HG03432 (cell line): ENCODE measurements at regions not wholly inside any gene's neighbourhood (a gene's known extent, or its start where the extent isn't known, plus 50 kb on each side); places are given as distances from the start of the nearest gene placed in this dataset.
"Not testable (repeated sequence)": the region's sequence is repeated elsewhere in the genome, so short reads cannot be mapped to it uniquely, and the experiment has no call there.

ENCODE experiments used
- ATAC-seq: cut with Tn5 transposase; IDR thresholded peaks from one replicate; pipeline ENCODE4 v1.9.1; 2021; ENCODE audit warnings: mild to moderate bottlenecking, moderate library complexity; ENCODE audit not compliant: unreplicated experiment

DNA sequence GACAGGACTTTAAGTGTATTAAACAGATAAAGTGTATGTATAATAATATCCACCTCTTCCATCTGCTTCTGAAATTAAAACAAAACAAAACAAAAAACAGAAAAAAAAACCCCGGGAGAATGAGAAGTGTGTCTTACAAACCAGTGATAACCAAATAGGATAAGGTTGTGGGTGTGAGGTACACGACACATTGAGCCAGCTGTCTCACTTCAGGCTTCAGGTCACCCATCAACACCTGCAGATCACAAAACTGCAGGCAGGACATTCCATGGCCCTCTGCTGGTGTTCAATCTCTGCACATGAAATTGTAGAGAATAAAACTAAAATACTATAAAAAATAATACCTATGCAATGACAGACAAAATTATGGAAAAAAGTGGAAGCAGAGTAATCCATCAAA lies 339.9 kb downstream of the SFMBT2 start:
- ATAC-seq, result no peak

DNA sequence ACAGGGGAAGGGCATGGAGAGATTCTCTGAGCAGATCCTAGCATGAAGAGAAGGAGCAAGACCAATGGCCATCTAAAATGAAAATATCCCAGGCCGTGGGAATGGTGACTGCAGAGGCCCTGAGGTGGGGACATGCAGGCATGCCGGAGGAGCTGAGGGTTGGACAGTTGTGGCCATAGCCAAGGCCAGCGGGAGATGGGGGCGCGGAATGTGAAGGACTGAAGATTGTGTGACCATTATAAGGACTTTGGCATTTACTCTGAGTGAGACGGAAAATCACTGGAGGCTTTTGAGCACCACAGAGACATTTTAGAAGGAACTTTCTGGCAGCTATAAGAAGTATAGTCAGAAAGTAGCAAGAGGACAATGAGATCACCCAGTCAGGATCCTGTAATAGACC lies 341.1 kb downstream of the SFMBT2 start:
- no peak for ATAC-seq

DNA sequence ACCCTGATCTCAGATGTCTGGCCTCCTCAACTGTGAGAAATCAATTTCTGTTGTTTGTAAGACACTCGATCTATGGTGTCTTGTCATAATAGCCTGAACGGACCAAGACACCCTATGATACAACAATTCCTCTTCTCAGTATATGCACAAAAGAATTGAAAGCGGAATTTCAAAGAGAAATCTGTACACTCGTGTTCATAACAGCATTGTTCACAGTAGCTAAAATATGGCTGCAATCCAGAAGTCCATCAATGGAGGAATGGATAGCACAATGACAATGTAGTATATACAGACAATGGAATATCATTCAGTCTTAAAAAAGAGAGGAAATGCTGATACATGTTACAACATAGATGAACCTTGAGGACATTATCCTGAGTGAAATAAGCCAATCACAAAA lies 354.6 kb downstream of the SFMBT2 start:
- no peak for ATAC-seq

DNA sequence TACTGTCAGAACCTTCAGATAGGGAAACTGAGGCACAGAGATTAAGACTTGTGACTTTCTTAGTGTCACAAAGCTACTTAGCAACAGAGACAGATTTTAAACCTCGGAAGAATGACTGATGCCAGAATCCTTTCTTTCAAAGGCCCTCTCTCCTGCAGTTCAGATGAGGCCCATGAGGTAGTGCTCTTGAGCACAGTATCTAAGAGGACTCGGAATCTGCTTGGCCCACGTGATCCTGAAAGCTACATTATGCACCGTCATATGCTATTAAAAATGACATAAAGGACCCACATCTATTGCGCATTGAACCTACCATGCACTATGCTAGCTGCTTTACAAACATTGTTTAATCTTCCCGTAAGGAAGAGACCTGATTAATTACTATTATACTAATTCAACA lies 355.9 kb downstream of the SFMBT2 start:
- no peak for ATAC-seq

DNA sequence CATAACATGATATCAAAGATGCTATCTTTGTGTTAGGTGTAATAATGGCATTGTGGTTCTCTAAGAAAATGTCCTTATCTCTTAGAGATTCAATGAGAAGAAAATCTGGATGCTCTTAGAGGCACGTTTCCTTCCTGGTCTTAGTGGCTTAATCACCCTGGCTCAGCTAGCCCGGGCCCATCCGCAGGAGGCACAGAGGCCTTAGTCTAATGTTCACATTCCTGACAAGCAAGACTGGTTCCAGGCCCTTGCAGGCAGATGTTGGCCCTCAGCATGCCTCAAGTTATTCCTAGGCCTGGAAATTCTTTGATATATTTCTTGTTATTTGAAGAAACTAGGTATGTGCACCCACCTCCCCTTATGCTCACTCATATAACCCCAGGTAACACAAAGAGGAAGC lies 357.6 kb downstream of the SFMBT2 start:
- ATAC-seq, result no peak

DNA sequence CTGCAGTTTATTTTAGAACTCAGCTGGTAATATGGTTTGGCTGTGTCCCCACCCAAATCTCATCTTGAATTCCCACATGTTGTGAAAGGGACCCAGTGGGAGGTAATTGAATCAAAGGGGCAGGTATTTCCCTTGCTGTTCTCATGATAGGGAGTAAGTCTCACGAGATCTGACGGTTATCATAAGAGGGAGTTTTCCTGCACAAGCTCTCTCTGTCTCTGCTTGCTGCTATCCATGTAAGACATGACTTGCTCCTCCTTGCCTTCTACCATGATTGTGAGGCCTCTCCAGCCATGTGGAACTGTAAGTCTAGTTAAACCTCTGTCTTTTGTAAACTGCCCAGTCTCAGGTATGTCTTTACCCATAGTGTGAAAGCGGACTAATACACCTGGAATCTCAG lies 360.8 kb downstream of the SFMBT2 start:
- ATAC-seq, result not testable (repeated sequence)

DNA sequence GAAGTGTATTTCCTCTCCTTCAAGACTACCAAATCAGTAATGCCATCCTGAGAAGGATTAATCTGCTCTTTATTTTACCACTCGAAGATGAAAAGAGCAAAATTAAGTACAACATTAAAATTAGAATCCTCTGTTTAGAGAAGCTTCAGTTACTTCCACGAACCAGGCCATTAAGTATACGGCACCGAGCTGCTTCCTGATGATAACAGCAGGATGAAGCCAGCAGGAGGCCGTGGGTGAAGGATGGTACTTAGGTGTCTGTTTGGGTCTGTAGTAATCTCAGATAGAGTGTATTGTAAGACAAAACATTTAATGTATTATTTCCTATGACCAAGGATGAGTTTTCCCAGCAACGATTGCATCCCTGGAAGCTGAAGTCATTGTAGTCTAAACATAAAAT lies 362.8 kb downstream of the SFMBT2 start:
- no peak for ATAC-seq

DNA sequence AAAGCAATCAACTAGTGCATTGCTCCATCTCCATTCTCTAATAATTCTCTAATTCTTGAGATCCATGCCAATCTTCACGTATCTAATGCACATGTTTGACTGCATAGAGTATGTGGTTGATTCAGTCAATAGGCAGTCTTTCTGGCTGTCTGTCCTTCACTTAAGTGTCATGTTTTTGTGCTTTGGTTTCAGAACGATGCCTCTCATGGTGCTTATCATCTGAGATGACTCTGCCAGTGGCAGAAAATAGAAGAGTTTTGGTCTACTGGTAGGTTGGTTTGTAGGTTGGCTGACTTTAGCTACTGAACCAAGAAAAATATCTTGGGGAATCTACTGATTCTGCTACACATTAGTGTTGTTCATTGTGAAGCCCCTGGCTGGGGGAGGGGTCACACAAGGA lies 364.2 kb downstream of the SFMBT2 start:
- peak; percentile 75 for ATAC-seq

DNA sequence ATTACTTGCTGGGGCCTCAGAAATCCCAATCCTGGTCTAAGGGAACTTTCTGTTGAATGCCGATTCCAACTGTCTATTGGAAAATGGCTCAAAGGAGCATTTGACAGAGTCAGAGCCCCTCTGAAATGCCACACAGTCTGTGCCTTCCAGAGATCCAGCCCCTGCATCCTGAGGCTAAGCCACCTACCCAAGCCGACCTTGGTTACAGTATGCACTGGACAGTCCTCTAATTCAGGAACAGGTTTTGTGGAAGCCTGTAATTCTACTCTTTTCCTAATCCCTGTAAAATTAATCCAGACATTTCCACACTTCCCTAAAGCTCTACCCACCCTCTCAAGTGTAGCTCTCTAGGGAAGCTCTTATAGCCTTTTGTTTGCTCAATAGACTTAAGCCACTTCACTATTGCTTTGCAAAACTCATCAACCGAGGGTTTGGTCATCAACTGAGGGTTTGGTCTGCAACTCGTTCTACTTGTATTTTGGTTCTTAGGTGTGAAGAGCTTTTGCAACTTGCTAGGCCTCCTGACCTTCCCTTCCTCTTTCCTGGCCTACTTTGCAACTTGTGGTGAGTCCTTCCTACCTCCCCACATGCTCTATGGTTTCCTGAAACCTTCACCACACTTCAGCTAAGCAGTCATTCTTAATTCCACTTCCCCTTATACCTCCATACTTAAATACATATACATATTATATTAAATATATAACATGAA lies 364.8 kb downstream of the SFMBT2 start:
- ATAC-seq, result peak; percentile 87

DNA sequence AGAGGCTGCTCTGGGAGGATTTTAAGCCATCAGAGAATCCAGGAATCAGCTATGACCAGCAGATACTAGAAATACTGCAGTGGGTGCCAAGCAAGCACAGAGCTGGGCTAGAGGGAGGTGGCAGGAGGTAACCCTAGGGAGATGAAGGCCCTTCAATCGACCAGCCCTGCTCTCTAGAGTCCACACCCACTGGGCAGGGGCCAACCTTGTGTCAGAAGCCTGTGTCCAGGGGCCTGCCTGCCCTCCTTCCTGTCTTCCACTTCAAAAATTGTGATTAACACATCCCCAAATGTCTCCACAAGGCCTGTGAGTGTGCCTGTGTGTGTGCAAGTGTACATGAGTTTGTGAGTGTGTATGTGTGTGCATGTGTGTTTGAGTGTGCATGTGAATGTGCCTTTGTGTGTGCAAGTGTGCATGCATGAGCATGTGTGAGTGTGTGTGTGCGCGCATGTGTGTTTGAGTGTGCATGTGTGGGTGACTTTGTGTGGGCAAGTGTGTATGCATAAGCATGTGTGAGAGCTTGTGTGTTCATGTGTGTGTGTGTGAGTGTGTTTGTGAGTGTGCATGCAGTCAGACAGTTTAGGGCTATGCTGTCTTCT lies 367.7 kb downstream of the SFMBT2 start:
- no peak for ATAC-seq

DNA sequence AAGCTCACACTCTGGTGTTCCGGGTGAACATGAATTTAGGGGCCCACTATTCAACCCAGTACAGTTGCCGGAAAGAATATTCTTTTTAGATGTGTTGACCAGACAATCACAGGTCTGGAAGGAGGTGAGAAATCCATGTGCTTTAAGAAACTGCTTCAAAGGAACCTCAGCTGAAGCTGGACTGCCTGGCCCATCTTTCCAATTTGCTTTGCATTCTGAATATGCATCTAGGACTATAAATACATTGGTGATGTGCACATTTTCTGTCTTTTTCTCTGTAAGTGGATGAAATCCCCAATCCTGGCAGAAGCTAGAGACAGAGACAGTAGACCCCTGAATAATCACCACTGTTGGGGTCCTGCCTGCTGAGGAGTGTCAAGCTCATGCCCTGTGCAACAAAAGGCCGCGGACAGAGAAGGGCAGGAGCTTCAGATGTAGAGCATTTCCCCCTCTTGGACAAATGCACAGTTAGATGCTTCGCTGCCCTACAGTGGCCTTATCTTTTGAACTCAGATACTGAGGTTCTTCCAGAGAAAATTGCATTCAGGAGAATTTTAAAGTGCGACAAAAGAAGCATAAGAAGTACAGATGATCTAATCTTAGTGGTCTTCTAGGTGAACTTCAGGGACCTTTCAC lies 368.3 kb downstream of the SFMBT2 start:
- ATAC-seq, result no peak

DNA sequence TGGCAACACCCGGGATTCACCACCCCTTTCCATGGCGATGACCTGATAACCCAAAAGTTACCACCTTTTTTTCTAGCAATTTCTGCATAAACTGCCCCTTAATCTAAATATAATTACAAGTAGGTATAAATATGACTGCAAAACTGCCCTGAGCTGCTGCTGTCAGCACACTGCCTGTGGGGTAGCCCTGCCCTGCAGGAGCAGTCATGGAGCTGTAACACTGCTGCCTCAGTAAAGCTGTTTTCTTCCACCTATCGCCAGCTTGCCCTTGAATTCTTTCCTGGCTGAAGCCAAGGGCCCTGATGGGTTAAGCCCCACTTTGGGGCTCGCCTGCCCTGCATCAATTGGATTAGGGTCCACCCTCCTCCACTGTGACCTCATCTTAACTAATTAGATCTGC lies 368.8 kb downstream of the SFMBT2 start:
- ATAC-seq, result no peak

DNA sequence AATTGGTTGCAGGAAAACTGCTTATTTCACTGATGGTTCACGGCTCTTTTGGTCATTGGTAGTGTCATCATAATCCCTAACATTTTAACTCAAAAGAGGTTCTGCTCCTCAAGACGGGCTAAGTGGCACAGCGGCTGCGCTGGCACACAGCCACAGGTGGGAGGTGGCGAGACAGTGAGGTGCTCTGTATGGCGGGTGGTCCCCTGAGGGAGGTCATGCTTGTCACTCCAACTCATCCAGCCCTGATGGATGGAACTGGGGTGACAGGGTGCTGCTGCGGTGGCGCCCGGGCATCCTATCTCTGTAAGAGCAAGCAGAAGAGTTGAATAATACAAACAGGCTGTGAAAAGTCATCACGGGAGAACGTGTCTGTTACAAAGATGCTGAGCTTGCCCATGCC lies 370.2 kb downstream of the SFMBT2 start:
- ATAC-seq, result no peak

DNA sequence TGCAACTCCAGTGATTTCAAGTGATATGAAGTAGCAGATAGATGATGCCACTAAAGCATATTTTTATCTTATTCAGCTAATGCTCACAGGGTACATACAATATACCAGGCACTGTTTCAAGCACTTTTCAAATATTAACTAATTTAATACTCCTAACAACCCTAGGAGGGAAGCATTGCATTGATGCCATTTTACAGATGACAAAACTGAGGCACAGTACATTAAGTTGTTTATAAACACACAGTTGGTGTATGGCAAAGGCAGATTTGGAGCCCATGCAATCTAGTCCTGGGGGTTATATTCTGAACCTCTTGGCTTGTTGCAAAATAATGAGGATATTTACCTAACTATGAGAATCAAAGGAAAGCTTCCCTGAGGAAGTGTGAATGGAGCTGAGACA lies 371.0 kb downstream of the SFMBT2 start:
- ATAC-seq, result no peak

DNA sequence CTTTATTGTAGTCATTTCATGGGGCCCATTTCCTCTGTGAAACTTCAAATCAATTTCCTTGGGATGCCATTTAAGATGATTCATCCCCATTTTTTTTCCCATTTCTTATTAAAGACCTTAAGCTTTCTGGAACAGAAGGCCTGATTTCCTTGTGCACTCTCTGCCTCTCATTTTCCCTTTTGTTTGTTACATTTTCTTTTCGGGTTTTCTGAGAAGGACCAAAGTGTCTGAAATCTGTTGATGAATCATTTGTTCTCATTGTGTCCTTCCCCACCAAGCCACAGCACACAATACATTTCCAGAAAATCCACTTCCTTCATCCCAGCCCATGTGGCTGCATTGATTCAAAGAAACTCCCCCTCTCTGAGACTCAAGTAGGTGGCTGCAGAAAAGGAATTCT lies 372.4 kb downstream of the SFMBT2 start:
- no peak for ATAC-seq

DNA sequence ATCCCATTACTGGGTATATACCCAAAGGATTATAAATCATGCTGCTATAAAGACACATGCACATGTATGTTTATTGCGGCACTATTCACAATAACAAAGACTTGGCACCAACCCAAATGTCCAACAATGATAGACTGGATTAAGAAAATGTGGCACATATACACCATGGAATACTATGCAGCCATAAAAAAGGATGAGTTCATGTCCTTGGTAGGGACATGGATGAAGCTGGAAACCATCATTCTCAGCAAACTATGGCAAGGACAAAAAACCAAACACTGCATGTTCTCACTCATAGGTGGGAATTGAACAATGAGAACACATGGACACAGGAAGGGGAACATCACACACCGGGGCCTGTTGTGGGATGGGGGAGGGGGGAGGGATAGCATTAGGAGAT lies 373.4 kb downstream of the SFMBT2 start:
- ATAC-seq, result not testable (repeated sequence)

DNA sequence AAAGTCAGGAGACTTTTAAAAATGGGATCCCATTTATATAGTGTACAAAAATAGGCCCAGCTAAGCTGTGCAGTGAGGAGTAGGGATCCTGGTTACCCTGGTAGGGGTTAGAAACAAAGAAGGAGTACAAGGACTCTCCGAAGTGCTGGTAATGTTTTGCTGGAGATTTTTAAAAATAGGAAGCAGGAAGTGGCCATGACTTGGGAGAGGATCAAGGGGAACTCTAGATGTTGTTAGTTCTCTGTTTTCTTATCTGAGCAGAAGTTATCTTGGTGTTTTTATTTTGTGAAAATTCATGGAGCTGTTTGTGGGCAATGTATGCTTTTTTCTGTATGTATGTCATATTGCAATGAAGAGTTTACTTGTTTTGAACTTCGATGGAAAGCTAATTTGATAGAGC lies 373.9 kb downstream of the SFMBT2 start:
- no peak for ATAC-seq

DNA sequence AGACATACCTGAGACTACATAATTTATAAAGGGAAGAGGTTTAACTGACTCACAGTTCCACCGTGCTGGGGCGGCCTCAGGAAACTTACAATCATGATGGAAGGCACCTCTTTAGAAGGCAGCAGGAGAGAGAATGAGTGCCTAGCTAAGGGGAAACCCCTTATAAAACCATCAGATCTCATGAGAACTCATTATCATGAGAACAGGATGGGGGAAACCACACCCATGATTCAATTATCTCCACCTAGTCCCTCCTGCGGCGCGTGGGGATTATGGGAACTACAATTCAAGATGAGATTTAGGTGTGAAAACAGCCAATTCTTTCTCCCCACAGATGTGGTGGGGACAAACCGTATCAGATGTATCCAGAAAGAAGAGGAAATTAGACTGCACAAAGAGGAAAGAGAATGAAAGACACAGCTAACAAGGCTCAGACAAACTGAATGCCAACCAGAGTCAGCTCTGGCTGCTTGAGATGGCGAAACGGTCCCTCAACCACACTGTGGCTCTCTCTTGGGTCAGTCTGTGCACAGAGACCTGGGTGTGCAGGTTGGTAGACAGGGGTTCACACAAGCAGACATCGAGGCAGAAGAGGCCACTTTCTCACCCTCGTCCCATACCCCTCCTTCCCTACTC lies 375.6 kb downstream of the SFMBT2 start:
- ATAC-seq, result no peak

DNA sequence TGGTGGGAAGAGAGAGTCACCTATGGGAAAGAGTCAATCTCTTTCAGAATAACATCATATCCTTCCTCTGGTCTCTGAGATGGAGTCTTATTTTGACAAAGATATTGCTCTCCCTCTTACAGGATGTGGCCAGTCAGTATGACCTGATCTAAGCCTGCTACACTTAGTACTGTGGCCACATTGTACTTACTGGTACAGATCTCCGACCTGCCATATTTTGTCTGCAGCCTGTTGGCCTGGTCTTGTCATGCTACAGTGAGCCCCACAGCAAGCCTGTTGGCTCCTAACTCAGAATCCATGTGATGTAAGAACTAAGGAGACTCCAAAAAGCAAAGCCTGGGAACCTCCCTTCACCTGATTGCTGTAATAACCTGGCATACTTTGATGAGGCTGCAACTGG lies 377.8 kb downstream of the SFMBT2 start:
- ATAC-seq, result no peak

DNA sequence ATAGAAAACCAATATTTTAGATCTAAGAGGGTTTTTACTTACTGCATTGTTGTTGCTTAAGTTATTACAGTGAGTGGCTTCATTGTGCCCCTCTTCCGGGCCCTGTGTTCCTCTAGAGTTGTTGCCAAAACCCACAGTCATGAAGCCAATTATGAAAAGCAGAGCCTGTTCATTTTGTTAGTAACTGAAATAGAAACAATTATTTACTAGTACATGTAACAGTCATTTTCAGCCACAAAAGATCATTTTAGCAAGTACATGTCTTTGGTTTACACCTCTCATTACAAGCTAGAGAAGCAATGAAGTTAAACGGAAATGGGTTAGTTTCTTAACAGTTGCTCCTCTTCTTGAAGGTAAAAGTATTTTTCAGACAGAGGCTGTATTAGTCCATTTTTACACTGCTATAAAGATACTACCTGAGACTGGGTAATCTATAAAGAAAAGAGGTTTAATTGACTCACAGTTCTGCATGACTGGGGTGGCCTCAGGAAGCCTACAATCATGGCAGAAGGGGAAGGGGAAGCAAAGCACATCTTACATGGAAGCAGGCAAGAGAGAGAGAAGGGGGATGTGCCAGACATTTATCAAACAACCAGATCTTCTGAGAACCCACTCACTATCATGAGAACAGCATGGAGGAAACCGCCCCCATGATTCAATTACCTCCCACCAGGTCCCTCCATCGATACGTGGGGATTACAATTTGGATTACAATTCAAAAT lies 380.5 kb downstream of the SFMBT2 start:
- ATAC-seq, result no peak

DNA sequence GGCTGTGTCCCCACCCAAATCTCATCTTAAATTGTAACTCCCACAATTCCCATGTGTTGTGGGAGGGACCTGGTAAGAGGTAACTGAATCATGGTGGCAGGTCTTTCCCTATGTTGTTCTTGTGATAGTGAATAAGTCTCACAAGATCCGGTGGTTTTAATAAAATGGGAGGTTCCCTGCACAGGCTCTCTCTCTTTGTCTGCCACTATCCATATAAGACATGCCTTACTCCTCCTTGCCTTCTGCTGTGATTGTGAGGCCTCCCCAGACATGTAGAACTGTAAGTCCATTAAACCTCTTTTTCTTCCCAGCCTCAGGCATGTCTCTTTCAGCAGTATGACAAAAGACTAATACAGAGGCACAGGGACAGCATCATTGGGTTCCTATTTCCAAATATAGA lies 381.2 kb downstream of the SFMBT2 start:
- no peak for ATAC-seq
